HG02870 (cell line): ENCODE measurements at regions not wholly inside any gene's neighbourhood (a gene's known extent, or its start where the extent isn't known, plus 50 kb on each side); places are given as distances from the start of the nearest gene placed in this dataset.

Experiments used
- ATAC-seq: cut with Tn5 transposase; IDR thresholded peaks from one replicate; pipeline ENCODE4 v1.9.1; 2021; ENCODE audit warnings: mild to moderate bottlenecking, moderate library complexity; ENCODE audit not compliant: unreplicated experiment

DNA sequence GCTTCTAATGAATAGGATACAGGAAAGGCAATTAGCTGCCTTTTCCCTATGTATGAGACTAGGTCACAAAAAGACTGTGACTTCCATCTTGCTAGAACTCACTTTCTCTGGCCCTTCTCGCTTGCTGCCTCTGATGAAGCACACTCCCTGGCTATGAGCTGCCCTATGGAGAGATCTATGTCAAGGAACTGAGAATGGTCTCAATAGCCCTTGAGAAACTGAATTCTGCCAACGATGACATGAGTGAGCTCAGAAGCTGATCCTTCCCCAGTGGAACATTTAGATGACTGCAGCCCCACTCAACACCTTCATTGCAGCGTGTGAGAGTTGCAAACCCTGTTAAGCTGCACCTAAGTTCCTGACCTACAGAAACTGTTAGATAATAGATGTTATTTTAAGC, 309.8 kb downstream of the COG6 start:
- no peak for ATAC-seq

DNA sequence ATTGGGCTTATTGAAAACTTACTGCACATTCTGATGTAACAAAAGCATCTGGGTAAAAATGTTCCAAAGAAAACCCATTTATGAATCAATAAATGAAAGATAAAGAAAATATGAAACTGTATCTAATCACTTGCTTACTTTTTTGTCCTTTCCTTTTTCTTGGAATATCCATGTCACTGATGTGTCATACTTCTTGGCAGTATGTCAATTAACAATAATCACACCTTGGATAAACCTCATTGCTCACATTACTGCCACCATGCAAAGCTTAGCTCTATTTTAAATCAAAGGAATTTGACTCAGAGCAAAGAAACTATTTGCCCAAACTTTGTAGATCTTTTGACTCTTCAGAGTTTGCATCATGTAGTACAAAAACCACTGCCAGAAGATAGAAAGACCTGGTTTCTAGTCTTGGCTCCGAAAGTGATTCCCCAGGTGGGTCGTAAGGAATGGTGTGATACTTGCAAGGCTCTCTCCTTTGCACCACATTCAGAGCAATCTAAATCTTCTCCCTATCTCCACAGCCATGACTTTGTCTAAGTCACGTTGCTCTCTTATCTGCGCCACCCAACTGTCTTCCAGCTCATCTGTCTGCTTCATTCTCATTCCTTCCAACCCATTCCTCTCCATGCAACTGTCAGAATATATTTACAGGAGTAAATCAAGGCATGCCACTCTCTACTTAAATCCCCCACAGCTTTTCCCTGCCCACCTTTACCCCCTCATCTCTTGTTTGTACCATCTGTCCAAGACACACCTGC, 311.9 kb downstream of the COG6 start:
- ATAC-seq, result no peak

DNA sequence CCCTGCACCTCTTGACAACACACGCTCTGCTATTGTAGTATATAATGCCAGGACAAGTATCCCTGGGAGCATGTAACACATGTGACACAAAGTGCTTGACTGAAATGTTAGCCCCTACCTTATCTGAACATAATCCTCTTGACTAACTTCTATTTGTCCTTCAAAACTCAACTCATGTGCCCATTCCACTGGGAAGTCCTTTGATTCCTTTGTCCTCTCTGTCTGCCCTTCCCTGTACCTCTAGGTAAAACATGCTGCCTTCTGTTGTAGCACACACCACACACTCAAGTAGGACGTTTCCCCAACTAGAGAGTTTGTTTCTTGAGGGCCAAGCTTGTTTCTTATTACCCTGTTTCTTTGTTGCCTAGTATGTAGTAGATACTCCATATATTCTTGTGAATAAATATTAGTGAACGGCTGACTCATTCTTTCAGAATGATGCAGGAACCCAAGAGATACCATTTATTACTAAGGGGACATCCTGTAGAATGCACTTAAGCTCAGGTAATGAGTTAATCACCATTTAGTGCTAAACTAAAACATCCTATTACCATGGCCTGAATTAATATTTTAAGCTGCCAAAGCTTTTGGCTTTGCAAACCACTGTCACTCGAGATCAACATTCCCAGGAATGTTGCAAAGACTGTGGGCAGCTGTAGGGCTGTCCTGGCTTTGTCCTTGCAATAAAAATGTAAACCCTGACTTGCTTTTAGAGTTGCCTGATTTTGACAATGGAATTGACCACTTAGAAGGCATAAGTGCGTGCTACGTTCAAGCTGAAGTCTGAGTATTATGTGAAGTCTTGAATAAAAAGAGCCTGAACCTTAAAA, 313.4 kb downstream of the COG6 start:
- ATAC-seq, result no peak

DNA sequence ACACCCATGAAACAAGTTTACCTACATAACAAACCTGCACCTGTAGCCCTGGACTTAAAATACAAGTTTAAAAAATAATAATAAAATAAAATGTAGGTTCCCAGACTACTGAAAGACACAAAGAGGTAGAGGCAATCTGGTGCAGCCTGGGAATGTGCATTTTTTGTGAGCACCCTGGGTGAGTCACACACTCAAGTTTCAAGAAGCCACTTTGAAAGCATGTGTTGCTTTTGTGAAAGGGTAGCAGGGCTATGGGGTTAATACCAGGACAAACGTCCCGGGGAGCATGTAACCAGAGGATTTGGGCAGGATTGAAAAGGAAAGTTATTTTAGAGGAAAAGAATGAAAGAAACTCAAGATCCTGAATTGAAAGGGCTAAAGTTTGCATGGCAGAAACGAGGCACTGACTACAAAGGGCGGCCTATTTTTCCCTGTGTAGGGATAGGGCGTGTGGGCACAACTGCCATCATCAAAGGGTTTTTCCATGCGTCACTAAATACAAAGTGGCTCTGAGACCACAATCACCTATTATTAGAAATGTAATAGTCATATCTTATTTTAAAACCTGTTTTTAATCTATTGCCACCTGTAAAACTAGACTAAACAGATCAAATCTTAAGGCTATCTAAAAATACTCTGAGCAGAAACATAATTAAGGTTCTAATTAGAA, 314.9 kb downstream of the COG6 start:
- ATAC-seq, result no peak

DNA sequence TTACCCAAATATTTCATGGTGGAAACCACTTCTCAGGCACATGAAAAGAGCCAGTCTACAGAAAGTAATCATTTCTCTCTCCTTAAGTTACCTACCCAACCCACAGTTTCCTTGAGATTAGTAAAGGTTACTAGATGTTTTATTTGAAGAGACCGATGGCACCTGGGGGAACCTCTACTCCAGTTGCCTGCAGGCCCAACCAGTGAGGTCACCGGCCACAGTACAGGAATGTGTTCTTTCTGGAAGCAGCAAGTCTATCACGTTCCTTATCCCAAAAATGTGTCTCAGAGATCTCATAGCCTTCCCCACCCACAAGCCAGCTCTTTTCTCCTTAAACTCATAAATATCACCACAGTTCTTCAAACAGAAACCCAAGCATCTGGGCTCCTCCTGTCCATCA, 316.1 kb downstream of the COG6 start:
- no peak for ATAC-seq

DNA sequence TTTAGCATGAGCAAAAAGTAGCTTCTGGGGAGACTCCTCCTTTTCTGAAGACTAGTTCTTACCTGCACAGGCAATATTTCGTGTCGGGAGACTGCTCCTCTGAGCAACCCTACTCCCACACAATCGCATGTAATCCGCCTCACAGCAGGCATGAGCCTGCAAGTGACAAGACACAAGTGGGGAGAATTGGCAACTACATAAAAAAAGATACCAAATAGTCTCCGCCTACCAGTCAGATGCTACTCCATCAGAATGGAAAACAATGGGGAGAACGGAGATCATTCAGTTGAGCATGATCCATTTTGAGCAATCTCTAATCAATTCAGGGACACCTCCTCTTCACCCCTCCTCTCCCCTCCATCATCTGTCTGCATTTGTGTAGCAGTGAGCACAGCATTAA, 321.0 kb downstream of the COG6 start:
- ATAC-seq, result no peak

DNA sequence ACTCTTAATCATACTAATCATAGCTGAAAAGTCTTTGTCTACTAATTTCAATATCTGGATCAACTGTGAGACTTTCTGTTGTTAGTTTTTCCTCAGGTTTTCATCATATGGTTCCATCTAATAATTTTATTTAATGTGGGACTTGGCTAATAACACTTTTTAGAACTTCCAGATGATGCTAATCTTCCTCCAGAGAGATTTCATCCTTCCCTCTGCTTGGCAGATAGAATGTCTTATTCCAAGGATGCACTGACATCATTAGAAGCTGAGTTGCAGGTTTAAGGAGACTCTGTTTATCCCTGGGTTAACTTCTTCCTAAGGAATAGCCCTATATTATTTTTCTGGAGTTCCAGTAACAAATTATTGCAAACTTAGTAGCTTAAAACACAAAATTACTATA, 325.6 kb downstream of the COG6 start:
- ATAC-seq, result no peak

DNA sequence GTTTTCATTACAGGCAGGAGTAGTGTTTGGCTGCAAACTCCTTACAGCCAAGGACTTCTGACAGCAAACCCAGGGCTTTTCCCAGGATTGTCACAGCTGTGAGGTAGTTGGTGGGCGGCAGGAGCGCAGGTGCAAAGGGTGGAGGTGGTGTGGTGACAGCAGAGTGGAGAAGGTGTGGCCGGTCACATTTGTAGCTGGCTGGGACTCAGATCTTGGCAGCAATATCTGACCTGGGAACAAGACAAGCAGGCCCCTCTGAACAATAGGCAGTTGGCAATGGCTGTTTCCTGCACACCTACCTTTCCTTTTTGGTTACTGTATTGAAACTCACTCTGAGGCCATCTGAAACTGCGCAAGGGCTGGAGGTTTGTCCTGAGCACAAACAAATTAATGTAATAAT, 327.3 kb downstream of the COG6 start:
- ATAC-seq, result no peak

DNA sequence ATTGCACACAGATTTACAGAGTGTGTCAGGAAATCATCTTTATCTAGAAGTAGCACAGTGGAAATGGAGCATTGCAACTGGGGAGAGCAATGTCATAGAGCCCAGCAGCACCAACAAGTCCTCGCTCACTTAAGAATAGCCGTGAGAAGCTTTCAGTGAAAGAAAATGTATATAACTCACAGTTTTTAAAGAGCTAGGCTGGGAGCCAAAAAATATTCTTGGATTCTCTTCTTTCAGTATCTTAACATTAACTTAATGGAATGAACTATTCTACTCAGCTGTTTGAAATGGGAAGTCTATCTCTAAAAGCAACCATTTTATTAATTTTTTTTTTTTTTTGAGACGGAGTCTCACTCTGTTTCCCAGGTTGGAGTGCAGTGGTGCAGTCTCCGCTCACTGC, 329.6 kb downstream of the COG6 start:
- ATAC-seq, result no peak

DNA sequence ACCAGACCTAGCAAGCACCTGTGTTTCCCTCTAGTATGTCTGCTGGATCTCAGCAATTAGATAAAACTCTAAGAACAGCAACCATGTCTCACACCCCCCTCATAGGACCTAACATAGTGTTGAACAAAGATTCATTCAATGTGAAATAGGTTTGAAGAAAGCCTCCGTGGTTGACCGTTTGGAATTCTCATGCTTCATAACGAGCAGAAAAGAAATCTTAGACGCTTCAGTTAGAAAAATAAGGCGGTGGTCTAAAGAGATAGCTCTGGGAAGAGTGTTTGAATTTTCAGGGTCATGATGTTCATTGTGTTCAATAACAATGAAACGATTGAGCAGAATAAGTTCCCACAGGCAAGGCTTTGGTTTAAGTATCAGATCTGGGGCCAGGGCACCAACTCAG, 332.9 kb downstream of the COG6 start:
- ATAC-seq, result no peak

DNA sequence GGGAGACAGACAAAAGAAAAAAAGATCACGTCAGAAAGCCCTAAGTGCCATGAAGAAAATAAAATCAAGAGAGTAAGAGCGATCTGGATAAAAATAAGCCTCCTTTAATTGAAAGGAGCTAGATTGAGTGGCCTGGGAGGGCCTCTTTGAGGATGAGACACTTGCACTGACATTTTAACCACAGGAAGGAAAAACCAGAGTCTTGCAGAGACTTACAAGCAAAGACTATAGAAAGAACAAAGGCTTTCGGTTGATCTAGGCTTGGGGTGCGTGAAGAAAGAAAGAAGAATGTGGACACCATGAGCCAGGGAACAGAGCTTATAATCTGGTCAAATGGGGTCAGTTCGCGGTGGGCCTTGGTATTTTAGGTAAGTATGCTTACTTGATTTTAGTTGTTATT, 342.7 kb downstream of the COG6 start:
- ATAC-seq, result no peak

DNA sequence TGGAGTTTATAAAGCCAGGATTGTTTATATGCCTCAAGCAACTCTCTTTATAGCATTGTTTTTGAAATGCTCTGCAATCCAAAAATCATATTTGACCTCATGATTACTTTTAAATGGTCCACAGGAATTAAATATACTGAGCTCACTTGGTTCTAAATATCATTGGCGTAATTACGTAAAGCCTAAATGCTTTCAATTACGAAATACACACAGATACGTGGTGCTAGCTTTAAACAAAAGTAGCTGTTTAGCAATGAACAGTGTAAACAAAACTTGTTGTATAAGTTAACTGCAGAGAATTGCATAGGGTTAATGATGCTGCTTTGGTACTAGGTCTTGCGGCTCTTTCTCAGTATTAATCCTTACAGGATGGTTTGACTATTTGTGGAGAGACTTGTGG, 346.6 kb downstream of the COG6 start:
- no peak for ATAC-seq

DNA sequence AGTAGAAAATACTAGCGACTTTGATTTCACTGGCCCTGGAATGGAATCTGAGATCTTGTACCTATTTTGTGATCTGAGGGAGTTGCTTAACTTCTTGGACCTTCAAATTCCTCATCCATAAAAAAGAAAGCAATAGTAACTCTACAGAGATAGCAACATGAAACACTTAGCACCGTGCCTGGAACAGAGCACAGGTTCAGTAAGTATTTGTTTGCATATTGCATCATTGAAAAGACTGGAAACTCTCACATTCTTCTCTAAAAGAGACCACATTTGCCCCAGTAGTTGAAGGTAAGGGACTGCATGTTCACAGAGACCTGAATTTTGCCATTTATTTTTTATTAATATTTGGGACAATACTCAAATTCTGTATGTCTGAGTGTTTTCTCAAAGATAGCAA, 358.1 kb downstream of the COG6 start:
- no peak for ATAC-seq

DNA sequence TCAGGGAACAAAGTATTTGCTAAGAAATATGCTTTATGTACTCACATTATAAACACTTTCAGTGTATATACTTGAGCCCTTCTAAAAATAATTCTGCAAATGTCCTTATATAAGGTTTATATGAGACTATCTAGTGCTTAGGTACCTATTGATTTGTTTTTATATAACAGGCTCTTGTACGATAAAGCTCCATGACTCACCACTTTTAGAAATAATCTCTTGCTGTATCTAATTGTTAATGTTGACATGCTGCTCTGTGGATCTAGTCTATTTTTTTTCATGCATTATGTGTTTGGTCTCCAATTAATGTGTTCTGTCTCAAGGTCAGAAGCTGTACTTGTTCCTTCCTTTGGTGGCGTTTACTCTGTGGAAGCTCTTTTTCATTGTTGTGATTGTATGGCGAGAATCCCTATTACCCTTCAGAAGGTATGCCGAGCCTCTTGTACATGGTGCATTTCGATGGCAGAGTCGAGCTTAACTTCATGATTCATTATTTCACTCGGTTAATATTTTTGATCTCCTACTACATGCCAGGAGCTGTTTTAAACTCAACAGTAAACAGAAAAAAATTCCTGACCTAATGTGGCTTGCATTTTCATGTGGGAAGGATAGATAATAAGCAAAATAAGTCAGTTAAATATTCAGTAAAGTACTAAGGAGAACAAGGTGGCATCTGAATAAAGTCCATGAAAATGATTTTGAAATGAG, 361.6 kb downstream of the COG6 start:
- ATAC-seq, result no peak

DNA sequence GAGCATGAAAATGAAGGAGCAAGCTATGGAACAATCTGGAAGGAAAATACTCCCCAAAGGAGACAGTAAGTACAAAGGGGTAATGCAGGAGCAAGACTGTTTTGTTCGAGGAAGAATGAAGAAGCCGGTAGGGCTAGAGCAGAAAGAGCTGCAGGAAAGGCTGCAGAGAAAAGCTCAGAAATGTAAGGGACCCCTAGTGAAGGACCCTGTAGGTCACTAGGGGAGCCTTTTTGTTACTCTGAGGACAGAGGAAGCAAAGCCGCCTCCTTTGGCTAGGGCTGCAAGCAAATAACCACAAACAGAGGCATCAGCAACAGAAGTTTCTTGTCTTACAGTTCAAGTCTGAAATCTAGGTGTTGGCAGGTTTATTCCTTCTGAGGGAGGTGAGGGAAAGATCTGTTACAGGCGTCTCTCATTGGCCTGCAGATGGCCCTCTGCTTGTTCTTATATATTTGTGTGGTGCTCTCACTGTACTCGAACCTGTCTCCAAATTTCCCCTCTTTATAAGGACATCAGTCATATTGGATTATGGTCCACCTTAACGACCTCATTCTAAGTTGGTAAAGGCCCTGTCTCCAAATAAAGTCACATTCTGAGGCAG, 362.3 kb downstream of the COG6 start:
- no peak for ATAC-seq

DNA sequence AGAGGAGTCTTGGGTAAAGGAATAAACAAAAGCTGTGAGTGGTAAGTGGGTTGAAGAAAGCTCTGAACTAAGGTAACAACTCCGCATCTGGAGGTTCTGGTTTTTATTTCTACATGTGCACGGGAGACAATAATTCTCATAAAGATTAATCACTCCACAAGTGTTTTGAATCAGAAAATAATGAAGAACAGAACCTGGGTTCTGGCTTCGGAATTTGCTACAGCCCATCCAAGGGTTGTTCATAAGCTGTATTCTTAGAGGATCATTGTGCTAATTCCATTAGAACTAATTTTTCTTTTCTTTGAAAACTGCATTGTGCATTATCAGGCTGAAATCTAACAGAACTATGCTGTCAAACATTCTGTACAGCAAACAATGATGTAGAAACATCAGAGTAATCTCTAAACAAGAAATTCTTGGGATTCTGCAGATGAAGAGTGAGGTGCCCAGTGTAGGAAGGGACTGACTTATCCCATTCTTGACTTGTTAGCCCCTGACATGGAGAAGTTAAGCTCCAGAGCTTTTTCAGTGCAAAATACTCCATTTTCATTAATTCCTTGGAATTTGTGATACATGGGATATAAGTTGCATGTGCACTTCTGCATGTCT, 368.2 kb downstream of the COG6 start:
- ATAC-seq, result no peak

DNA sequence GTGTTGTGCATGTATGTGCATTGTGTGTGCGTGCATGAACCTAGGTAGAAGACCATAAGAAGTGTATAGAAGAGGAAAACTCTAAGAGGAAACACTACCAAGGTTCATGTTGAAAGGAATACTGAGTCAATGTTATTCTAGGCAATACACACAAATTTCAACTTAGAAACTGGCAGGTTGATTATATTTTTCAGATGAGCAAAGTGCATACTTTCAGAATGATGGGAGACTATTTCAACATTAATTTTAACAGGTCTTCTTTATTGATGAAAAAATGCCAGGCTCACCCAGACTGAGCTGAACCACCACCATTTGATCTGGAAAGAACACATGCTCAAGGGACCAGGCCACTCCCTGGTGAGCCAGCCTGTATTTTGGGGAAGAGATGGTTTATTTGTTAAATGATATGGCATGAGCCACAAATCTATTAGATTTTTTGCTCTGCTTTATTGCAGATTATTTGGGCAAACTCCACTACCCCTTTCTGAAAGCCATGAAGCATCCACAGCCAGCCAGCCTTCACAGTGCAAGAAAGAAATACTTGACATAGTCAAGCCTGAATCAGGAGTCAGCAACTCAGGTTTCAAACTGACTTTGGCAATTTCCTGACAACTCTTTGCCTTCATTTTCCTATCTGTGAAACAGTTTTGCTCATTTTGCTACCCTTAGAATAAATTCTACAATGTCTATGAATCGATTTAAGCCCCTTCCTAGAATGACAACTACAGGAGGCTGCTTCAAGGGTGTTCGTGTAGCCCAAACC, 368.9 kb downstream of the COG6 start:
- no peak for ATAC-seq

DNA sequence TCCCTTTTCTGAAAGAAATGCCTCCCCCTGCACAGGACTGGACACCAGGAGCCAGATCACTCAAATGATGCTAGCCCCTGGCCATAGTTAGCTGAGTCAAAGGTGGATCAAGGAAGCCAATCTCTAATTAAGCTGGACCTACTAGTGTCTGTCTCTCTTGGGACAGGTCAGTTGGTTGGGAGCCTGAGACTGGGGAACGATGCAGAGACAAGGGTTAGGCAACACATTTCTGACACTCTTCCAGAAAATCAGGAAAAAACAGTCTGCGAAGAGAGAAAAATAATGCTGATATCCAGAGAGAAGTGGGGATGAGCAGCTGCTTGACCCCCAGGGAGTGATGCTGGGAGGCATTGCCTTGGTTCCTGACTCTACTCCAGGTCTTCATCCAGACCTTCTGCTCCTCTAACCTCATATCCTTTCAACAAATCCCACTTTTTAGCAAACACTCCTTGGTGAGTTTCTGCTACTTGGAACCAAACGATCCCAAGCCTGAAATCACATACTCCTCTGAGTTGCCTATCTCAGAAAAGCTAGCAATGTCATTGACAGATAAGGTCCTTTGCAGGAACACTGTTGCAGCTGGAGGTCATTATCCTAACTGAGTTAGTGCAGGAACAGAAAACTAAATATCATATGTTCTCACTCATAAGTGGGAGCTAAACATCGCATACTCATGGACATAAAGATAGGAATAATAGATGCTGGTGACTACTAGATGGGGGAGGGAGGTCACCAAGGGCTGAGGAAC, 369.7 kb downstream of the COG6 start:
- no peak for ATAC-seq

DNA sequence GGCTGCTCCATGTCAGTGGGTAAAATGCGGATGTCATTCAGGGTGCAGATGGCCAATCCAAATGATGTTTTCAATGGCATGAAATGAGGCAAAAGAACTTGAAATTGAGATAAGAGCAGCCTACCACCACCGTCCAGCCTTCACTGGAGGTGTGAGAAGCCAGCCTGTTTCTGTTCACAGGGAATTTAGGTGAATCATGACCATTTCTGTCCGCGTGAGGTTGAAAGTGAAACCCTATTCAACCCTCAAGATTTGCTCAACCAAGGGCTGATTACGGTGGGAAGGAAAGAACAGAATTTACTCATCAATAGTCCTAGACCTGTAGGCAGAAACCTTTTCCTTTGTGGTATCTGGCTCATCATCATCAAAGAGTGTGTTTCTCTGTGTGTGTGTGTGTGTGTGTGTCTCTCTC, 370.7 kb downstream of the COG6 start:
- ATAC-seq, result peak; percentile 92
